ENCODE measurements at regions not wholly inside any gene's neighbourhood (a gene's known extent, or its start where the extent isn't known, plus 50 kb on each side); places are given as distances from the start of the nearest gene placed in this dataset.
"Not testable (repeated sequence)": the region's sequence is repeated elsewhere in the genome, so short reads cannot be mapped to it uniquely, and the experiment has no call there.

DNA sequence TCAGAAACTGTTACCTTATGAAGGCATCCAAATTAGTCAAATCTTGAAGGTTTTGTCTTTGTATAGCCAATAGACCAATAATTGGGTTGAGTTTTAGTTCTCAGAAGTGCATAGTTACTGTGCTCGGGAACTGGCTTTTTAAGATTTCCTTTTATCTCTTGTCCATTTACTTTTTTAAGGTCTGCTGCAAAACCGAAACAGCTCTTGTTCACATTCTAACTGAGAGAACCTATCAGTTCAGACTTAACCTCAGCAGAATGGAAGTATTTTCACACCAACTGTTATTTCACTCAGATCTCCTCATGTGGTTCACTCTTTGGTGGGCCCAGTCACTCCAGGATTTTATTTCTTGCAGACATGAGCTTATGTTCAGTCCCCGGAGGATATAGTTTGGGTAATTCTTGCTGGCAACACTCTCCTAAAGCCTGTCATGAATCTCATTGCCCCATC, 55.5 kb downstream of the TPBG start:
- no peak for DNase-seq

DNA sequence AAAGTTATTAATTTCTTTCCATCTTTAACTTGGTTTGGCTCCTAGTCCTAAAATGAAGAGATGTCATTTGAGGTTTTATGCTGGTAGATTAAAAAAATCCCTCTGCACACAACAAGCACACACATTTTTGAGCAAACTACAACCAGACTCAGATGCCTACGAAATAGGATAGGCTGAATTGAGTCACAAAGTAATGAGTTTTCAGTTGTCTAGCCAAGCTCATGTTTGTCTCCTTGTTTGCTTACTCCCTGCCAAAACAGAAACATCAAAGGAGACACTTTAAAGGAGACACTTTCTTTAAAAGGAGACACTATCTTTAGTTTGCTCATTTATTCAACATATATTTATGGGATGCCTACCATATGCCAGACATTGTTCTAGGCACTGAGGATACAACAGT, 56.2 kb downstream of the TPBG start:
- DNase-seq = no peak

DNA sequence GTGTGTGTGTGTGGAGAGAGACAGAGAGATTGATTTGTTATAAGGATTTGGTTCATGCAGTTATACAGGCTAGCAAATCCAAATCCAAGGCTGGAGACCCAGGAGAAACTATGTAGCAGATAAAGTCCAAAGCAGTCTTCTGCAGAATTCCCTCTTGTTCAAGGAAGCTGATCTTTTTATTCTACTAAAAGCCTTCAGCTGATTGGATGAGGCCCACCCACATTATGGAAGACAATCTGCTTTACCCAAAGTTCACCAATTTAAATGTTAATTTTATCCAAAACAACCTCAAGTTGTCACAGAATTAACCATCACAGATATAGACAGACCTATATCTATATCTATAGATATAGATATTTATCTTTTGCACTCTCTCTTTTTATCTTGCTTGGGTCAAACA, 67.0 kb downstream of the TPBG start:
- no peak for DNase-seq

DNA sequence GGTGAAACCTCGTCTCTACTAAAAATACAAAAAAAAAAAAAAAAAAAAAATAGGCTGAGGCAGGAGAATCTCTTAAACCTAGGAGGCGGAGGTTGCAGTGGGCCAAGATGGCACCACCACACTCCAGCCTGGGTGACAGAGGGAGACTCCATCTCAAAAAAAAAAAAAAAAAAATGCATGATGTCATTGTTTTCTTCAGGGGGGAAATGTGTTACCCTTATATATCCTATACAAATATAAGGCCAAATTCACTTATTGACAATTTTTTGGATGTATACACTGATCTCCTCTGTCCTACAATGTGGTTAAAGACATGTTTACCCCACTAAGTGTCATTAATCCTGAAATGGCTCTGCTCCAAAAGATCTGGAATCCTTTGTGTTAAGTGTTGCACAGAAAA, 73.1 kb downstream of the TPBG start:
- no peak for DNase-seq

DNA sequence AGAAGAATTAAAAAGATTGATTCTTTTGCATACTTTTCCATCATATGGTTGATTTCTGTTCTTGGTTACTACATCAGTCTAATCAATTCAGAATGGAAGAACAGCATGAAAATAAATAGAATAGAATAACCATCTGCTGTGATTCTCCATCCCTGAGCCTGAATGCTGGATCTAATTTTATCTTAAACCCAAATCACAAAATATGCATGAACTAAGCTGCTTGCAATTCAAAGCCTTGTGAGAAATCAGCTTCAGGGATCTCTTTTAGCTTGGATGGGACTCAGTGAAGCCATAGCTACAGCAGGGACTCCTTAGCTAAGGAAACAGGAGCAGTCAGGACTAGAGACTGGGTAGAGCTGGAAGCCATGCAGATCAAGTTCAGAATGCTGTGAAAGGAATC, 74.1 kb downstream of the TPBG start:
- no peak for DNase-seq

DNA sequence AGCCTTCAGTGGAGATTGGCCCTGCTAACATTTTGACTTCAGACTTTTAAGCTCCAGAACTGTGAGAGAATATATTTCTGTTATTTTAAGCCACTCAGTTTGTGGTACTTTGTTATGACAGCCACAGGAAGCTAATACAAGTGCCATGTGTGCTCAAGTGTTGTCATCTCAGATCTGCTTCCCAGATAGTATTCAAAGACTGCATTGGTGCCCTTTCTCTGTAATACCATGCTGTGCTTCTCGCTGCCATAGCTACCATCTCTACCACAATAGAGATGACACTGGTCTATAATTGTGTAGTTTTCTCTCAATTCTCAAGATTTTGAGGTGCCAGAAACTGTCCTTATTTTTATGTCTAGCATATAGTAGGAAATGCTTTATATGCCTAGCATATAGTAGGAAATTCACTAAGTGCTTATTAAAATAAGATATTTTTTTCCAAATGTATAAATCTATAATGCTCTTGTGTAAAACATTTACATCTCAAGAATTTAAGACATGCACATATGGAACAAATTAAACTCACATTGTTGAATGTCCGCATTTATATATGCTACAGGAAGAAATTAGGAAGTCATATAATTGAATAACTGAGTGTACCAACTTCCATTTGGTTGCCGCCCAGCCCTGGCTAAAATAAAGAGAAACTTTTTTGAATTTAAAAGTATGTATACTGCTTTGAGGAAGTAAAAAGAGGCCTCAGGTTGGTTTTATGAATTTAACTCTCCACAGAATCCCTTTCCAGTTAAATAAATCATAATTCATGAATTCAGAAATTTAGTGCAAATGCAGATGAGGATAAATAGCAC, 77.6 kb downstream of the TPBG start:
- no peak for DNase-seq

DNA sequence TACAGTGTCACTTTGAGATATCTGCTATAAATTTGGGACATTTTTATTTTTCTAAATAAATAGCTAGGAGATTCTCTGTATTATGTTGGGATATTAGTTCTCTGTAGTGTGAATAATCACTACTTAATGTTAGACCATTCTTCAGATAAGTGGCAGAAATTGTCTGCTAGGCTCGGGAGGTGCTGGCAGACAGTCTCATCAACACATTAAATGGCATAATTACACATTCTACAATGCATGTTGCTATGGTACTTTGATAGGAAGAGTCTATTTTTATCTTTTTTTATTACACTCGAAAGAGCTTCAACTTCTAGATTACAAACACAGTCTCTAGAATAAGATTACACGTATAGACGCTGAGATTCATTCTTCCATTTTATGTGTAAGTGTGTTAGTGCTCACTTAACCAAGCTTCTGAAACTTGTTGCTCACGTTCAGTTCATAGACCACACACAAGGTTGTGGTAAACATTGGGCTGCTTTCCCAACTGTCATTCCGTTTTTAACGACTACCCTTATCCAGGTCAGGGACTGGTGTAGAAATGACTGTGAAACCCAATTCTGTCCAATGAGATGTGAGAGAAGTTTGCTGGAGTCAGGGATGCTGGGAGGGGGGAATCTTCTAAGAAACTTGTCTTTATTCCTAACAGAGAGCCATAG, 78.6 kb downstream of the TPBG start:
- no peak for DNase-seq

DNA sequence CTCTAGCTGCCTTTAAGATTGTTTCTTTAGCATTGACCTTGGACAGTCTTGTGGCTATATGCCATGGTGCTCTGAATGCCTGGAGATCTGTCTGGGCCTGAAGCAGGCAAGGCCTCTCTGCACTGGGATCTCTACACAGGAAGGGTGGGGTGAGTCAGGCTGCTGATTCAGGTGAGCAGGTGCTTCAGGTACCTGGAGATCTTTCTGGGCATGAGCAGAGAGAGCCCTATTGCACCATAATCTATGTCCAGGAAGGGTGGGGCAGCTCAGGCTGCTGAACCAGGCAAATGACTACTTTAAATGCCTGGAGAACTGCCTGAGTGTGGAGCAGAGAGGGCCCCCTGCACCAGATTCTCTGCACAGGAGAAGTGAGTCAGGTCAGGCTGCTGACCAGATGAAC, 94.5 kb downstream of the TPBG start:
- no peak for DNase-seq

DNA sequence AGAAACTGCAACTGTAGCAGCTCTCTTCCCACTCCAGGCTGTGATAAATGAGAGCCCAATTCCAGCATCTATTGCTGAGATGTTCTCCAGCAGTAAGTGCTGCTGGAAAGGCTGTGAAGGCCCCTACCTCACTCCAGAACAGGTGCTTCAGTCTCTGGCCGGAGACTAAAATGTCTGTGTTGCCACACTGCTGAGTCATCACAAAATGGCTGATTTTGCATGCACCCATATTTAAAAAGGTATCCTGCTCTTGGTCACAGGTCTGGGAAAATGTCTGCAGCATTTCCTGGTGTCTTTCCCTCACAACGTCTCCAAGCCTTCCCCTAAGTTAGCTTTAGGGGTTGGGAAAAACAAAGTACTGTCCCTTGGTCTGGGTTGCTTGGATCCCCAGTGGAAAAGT, 95.1 kb downstream of the TPBG start:
- DNase-seq = no peak

DNA sequence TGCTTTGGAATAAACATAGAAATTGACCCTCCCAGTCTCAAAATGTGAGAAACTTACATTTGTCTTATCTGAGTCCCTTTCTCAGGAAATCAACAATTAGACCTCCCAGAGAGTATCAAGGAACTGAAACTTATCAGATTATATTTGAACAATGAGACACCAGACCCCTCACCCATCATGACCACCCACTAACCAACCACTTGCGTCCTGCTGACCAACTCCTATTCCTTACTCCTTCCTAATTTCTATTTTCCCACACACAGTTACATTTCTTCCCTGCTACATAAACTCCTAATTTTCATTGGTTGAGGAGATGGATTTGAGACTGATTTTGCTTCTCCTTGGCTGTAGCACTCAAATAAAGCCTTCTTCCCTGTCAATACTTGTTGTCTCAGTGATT, 97.9 kb downstream of the TPBG start:
- no peak for DNase-seq

DNA sequence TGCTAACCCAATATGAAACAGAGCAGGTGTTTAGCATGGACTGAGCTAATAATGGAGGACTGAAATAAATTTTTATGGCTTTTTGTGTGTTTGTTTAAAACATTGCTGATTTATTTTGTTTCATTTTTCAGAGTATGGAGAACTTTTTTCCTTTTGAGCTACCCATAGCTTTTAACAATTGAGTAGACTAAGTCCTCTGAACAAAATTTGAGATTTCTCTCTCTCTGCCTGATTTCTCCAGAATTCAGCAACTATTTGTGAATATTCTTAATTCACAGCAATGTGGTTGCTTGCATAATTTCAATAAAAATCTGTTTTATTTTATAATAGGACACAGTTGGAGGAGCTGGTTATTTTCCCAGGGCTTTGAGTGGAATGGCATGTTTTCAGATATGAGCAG, 103.7 kb downstream of the TPBG start:
- DNase-seq = no peak

DNA sequence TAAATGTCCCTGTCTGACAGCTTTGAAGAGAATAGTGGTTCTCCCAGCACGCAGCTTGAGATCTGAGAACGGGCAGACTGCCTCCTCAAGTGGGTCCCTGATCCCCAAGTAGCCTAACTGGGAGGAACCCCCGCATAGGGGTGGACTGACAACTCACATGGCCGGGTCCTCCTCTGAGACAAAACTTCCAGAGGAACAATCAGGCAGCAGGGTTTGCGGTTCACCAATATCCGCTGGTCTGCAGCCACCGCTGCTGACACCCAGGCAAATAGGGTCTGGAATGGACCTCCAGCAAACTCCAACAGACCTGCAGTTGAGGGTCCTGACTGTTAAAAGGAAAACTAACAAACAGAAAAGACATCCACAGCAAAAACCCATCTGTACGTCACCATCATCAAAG, 106.5 kb downstream of the TPBG start:
- DNase-seq = not testable (repeated sequence)

DNA sequence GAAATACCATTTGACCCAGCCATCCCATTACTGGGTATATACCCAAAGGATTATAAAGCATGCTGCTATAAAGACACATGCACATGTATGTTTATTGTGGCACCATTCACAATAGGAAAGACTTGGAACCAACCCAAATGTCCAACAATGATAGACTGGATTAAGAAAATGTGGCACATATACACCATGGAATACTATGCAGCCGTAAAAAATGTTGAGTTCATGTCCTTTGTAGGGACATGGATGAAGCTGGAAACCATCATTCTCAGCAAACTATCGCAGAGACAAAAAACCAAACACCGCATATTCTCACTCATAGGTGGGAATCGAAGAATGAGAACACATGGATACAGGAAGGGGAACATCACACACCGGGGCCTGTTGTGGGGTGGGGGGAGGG, 111.5 kb downstream of the TPBG start:
- DNase-seq = not testable (repeated sequence)

DNA sequence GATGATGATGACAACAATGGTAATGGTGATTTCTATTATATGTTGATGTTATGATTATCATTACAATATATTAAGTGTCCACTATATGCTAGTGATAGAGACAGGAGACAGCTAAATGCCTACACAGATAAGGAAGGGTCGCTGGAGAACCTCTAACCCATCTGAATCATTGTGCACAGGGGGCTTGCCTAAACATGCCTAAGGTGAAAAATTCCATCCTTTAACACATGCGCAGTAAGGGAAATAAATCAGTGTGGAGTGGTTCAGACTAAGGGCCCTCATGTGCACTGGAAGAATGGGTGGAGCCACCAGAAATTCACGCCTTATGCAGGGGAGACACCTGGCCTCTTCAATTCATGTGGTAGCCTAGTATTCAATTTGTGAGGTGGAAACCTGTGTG, 120.4 kb downstream of the TPBG start:
- no peak for DNase-seq

DNA sequence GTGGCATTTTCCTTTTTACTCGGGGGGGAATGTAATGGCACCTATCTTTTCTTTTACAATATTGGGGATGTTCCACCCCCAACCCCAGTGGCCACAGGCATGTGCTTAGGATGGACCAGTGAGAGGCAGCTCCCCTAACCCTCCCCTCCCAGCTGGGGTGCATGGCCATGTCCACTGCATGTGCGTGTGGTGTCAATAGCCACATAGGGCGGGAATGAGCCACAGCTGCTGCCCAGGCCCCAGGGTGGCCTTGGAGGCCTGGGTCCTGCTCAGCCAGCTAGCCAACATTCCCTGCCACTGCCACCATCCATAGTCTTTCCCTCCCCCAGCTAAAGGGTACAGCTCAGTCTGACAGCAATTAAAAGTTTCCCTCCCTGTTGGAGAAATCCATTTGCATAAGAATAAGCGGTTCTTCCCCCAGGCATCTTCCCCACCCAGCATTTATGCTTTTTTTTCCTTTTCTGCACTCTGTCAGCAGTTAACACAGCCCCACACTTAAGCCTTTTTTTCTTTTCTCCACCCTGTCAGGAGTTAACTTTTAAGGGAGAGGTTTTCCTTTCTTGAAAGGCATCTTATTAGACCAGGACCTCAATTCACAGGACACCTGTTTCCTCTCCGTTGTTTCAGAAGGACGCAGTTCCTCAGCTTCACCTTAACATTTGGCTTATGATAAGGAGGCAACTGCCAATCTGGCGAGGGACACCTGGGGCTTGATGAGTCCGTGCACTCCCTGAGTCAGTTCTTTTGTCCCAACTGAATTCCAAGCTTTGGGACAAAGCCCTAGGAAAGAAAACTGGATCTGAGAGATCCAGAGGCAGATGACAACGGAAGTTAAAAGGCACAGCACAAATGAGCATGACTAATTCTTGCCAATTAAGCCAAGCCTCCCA, 121.4 kb downstream of the TPBG start:
- DNase-seq = no peak

DNA sequence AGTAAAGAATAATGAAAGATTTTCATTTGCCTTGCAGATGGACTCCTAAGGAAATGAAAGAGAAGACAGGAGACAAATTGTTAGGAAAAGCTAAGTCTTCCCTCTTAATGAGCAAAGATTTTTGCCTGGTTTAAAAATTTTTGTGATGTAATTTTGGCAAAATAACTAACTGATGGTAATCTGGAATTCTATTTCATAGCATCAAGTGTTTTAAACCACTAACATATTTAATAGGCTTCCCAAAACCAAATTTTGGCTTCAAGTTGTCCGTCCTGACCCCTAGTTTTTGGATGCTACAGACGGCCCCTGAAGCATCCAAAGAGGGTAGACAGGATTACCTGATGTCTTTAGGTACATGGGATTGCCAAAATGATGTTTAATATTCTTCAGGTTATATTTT, 124.3 kb downstream of the TPBG start:
- no peak for DNase-seq

DNA sequence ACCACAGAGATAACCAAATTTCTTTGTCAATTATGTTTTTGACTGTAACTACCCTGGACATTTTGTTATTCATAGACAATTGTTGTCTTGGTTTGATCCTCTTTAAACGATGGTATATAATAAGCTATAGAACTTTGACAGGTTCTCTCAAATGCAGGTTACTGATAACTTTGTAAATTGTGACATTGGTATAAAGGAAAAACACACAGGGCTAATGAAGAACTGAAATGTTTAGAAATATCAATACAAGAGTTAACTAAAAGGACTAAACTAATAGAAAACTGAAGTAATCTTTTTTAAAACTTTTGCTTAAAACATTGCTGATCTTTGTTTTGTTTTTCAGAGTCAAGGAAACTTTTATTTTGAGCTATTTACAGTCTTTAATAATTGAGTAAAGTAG, 124.8 kb downstream of the TPBG start:
- no peak for DNase-seq

DNA sequence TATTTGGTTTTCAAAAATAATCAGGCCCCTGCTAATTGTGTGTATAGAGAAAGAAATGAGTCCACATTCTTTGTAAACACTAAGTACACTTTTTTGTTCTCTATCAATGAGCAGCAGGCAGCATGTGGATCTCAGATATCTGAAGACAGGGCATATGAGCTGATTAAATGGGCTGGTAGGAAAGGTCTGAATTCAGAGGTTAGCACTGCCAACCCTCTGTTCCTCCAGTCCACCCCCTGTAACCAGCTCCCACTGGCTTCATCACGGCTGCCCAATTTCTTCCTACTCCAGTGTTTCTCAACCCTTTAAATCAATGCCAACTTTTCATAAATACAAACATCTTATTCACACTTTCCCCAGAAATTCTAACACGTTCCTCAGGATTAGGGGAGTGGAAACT, 128.5 kb downstream of the TPBG start:
- DNase-seq = no peak

DNA sequence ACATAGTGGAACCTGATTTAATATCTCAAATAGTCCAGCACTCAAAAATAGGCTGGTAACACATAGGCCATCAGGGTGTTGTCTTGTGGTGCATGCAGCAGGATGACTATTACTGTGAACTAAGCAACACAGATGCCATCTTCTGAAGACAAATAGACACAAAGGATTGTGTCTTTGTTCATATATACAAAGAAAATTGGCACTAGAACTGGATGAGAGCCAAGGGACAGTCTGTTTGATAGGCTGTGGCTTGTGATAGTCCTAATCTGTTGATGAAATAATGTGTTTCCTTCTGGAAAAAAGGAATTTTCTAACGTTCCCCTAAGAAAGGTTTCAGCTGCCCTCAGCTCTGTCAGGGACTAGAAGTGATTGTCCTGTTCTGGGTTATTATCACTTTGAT, 129.8 kb downstream of the TPBG start:
- DNase-seq = no peak

DNA sequence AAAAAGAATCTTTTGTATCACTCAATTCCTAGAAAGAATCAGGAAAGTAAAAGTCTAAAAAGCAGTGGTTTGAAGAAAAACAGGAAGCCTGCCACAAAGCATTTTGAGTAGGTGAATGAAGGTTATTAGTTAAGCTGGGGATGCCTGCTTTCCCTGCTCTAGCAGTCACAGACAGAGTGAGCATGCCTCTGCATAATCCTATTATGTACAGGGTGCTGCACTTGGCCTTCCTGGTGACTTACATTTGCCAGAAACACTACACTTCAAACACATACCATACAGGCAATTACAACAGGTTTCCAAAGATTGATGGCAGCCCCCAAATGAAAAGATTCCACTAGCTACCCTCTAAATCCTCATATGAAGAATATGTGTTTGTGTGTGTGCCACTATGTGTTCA, 130.8 kb downstream of the TPBG start:
- no peak for DNase-seq

DNA sequence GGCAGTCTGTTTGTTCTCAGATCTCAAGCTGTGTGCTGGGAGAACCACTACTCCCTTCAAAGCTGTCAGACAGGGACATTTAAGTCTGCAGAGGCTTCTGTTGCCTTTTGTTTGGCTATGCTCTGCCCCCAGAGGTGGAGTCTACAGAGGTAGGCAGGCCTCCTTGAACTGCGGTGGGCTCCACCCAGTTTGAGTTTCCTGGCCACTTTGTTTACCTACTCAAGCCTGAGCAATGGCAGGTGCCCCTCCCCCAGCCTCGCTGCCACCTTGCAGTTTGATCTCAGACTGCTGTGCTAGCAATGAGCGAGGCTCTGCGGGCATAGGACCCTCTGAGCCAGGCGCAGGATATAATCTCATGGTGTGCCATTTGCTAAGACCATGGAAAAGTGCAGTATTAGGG, 138.3 kb downstream of the TPBG start:
- not testable (repeated sequence) for DNase-seq

DNA sequence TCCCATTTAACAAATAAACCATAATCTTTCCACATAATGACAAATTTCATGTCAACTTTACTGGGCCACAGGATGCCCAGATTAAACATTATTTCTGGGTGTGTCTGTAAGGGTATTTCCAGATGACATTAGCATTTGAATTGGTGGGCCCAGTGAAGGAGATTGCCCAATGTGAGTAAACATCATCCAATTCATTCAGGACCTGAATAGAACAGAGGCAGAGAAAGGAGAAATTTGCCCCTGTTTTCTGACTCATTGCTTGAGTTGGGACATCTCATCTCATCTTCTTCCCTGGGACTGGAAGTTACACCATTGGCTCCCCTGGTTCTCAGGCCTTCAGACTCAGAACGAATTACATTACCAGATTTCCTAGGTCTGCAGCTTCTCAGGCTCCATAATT, 142.9 kb downstream of the TPBG start:
- DNase-seq = no peak

DNA sequence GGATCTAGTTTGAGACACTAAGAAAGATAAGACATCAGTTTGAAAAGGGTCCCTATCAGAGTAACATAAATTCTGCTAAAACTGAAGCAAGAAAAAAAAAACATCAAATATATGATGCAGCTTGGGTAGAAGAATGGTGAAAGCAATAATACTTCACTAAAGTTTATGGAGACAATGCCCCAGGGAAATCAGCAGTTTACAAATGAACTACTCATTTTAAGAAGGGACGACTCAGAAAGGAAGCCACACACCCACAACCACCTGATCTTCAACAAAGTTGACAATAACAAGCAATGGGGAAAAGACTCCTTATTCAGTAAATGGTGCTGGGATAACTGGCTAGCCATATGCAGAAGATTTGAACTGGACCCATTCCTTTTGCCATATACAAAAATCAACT, 143.5 kb downstream of the TPBG start:
- no peak for DNase-seq

Data from right kidney (tissue), 1 donor.